ENCODE measurements at regions not wholly inside any gene's neighbourhood (a gene's known extent, or its start where the extent isn't known, plus 50 kb on each side); places are given as distances from the start of the nearest gene placed in this dataset.

DNA sequence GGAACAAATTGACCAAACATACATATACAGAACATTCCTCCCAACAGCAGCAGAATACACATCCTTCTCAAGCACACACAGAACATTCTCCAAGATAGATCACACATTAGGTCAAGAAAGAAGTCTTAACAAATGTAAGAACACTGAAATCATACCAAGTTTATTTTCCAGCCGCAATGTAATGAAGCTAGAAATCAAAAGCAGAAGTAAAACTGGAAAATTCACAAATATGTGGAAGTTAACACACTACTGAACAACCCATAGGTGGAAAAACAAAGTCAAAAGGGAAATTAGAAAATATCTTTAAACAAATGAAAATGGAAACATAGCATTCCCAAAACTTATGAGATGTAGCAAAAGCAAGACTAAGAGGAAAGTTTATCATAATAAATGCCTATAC lies 692.6 kb downstream of the DIAPH3 start:
- Mint-ChIP-seq H3K36me3 (ENCODE audit: low read depth) (peaks cover 16% of the 10 kb centered on the region), H3K4me3 (no peak overlapping the region), H3K4me1 (peaks cover 24% of the 10 kb centered on the region), H3K27ac (no peak overlapping the region; the same call in 1 of the 2 replicates), H3K9me3 (peaks cover 14% of the 10 kb centered on the region), H3K27me3 (ENCODE audit: insufficient read depth, low read depth, poor library complexity) (peaks cover 1% of the 10 kb centered on the region)
- H3K4me2 ChIP-seq = peak overlapping the region; percentile 29; the same call in 1 of the 2 replicates
- peaks cover 25% of the 10 kb centered on the region for H3K4me1 ChIP-seq (ENCODE audit: insufficient read depth)
- H3K27me3 ChIP-seq (ENCODE audit: insufficient read depth) = no peaks in the 10 kb centered on the region
- DNase-seq (ENCODE audit: low spot score) (no peak), ATAC-seq (no peak)
- no peak overlapping the region for H2AFZ ChIP-seq
- no peaks in the 10 kb centered on the region for H4K20me1 ChIP-seq (replicated peaks; ENCODE audit: insufficient read depth)
- H3K79me2 ChIP-seq (replicated peaks; ENCODE audit: insufficient read depth) = no peaks in the 10 kb centered on the region
- H3K27ac ChIP-seq (ENCODE audit: low read depth) = no peak overlapping the region
- 0 out of 2 replicates have a peak, but pooled peaks cover 5% of the 10 kb centered on the region for H3K36me3 ChIP-seq (ENCODE audit: insufficient read depth)
- TF ChIP-seq EZH2 (IDR thresholded peaks at IDR 0.05; ENCODE audit: low read depth, unreplicated experiment) (no peak), ZNF331 (CRISPR knock-in tag; IDR thresholded peaks at IDR 0.05; ENCODE audit: low read depth) (no peak), JUNB (IDR thresholded peaks at IDR 0.05; ENCODE audit: unreplicated experiment) (no peak), ZNF114 (CRISPR knock-in tag; IDR thresholded peaks at IDR 0.05) (no peak), REST (IDR thresholded peaks at IDR 0.05; ENCODE audit: unreplicated experiment) (no peak), EZH2phosphoT487 (IDR thresholded peaks at IDR 0.05; ENCODE audit: unreplicated experiment) (no peak), NANOG (IDR thresholded peaks at IDR 0.05; ENCODE audit: borderline replicate concordance) (no peak), CREB1 (CRISPR knock-in tag; IDR thresholded peaks at IDR 0.05; ENCODE audit: low read depth) (no peak), STAT1 (IDR thresholded peaks at IDR 0.05; ENCODE audit: unreplicated experiment) (no peak), POLR2AphosphoS5 (IDR thresholded peaks at IDR 0.05; ENCODE audit: low read depth) (no peak)
- TF ChIP-seq, protein P1, sequence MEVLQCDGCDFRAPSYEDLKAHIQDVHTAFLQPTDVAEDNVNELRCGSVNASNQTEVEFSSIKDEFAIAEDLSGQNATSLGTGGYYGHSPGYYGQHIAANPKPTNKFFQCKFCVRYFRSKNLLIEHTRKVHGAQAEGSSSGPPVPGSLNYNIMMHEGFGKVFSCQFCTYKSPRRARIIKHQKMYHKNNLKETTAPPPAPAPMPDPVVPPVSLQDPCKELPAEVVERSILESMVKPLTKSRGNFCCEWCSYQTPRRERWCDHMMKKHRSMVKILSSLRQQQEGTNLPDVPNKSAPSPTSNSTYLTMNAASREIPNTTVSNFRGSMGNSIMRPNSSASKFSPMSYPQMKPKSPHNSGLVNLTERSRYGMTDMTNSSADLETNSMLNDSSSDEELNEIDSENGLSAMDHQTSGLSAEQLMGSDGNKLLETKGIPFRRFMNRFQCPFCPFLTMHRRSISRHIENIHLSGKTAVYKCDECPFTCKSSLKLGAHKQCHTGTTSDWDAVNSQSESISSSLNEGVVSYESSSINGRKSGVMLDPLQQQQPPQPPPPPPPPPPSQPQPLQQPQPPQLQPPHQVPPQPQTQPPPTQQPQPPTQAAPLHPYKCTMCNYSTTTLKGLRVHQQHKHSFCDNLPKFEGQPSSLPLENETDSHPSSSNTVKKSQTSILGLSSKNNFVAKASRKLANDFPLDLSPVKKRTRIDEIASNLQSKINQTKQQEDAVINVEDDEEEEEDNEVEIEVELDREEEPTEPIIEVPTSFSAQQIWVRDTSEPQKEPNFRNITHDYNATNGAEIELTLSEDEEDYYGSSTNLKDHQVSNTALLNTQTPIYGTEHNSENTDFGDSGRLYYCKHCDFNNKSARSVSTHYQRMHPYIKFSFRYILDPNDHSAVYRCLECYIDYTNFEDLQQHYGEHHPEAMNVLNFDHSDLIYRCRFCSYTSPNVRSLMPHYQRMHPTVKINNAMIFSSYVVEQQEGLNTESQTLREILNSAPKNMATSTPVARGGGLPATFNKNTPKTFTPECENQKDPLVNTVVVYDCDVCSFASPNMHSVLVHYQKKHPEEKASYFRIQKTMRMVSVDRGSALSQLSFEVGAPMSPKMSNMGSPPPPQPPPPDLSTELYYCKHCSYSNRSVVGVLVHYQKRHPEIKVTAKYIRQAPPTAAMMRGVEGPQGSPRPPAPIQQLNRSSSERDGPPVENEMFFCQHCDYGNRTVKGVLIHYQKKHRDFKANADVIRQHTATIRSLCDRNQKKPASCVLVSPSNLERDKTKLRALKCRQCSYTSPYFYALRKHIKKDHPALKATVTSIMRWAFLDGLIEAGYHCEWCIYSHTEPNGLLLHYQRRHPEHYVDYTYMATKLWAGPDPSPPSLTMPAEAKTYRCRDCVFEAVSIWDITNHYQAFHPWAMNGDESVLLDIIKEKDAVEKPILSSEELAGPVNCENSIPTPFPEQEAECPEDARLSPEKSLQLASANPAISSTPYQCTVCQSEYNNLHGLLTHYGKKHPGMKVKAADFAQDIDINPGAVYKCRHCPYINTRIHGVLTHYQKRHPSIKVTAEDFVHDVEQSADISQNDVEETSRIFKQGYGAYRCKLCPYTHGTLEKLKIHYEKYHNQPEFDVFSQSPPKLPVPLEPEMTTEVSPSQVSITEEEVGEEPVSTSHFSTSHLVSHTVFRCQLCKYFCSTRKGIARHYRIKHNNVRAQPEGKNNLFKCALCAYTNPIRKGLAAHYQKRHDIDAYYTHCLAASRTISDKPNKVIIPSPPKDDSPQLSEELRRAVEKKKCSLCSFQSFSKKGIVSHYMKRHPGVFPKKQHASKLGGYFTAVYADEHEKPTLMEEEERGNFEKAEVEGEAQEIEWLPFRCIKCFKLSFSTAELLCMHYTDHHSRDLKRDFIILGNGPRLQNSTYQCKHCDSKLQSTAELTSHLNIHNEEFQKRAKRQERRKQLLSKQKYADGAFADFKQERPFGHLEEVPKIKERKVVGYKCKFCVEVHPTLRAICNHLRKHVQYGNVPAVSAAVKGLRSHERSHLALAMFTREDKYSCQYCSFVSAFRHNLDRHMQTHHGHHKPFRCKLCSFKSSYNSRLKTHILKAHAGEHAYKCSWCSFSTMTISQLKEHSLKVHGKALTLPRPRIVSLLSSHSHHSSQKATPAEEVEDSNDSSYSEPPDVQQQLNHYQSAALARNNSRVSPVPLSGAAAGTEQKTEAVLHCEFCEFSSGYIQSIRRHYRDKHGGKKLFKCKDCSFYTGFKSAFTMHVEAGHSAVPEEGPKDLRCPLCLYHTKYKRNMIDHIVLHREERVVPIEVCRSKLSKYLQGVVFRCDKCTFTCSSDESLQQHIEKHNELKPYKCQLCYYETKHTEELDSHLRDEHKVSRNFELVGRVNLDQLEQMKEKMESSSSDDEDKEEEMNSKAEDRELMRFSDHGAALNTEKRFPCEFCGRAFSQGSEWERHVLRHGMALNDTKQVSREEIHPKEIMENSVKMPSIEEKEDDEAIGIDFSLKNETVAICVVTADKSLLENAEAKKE (CRISPR knock-in tag; IDR thresholded peaks at IDR 0.05) = no peak
- TF ChIP-seq, protein P2, sequence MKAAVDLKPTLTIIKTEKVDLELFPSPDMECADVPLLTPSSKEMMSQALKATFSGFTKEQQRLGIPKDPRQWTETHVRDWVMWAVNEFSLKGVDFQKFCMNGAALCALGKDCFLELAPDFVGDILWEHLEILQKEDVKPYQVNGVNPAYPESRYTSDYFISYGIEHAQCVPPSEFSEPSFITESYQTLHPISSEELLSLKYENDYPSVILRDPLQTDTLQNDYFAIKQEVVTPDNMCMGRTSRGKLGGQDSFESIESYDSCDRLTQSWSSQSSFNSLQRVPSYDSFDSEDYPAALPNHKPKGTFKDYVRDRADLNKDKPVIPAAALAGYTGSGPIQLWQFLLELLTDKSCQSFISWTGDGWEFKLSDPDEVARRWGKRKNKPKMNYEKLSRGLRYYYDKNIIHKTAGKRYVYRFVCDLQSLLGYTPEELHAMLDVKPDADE (IDR thresholded peaks at IDR 0.05) = no peak
- TF ChIP-seq, protein P3, sequence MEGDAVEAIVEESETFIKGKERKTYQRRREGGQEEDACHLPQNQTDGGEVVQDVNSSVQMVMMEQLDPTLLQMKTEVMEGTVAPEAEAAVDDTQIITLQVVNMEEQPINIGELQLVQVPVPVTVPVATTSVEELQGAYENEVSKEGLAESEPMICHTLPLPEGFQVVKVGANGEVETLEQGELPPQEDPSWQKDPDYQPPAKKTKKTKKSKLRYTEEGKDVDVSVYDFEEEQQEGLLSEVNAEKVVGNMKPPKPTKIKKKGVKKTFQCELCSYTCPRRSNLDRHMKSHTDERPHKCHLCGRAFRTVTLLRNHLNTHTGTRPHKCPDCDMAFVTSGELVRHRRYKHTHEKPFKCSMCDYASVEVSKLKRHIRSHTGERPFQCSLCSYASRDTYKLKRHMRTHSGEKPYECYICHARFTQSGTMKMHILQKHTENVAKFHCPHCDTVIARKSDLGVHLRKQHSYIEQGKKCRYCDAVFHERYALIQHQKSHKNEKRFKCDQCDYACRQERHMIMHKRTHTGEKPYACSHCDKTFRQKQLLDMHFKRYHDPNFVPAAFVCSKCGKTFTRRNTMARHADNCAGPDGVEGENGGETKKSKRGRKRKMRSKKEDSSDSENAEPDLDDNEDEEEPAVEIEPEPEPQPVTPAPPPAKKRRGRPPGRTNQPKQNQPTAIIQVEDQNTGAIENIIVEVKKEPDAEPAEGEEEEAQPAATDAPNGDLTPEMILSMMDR (conservative IDR thresholded peaks at IDR 0.05; ENCODE audit: low read depth in 2 of 2) = no peak
- H3K4me3 ChIP-seq = no peak overlapping the region
- no peaks in the 10 kb centered on the region; the same call in 1 of the 2 replicates for H3K9me2 ChIP-seq (ENCODE audit: insufficient read depth)
- H3F3A ChIP-seq (replicated peaks; ENCODE audit: low read depth) = no peaks in the 10 kb centered on the region

Measured in GM23338 (cell line).